ENCODE measurements at regions not wholly inside any gene's neighbourhood (a gene's known extent, or its start where the extent isn't known, plus 50 kb on each side); places are given as distances from the start of the nearest gene placed in this dataset.

GRCh38 chr5:165028356-165028755, 1522.9 kb downstream of the MAT2B start:
- Mint-ChIP-seq H3K4me1 (peaks cover 5% of the 10 kb centered on the region), H3K36me3 (peaks cover 0 to 4% of the 10 kb centered on the region in 2 donors), H3K9me3 (peaks cover 5 to 17% (median 10%) of the 10 kb centered on the region in 7 donors), H3K4me3 (no peak overlapping the region), H3K27me3 (ENCODE audit: low read depth in 3 of 3) (peaks cover 0 to 2% (median 0%) of the 10 kb centered on the region in 3 donors), H3K27ac (no peak overlapping the region)
- H4K20me1 ChIP-seq (ENCODE audit: insufficient read depth, low read length): no peaks in the 10 kb centered on the region
- TF ChIP-seq CTCF (IDR thresholded peaks at IDR 0.05): no peak
- DNase-seq: no peak
- H3K36me3 ChIP-seq (replicated peaks in 1 of 2; ENCODE audit: control insufficient read depth in 1 of 2, insufficient read depth in 2 of 2, low read length in 2 of 2): no peaks in the 10 kb centered on the region
- H3K9ac ChIP-seq (ENCODE audit: insufficient read depth, low read length, poor library complexity, severe bottlenecking): no peak overlapping the region
- no peak overlapping the region for H3K4me3 ChIP-seq (replicated peaks in 1 of 3; ENCODE audit: low read depth in 2 of 3, low read length in 3 of 3)
- no peak overlapping the region for H3K27ac ChIP-seq (ENCODE audit: low read depth in 1 of 2, low read length in 2 of 2)
- WGBS (ENCODE audit: insufficient coverage): no CpG with 5 or more reads among the region's 2 CpGs
- no peaks in the 10 kb centered on the region for H3K4me1 ChIP-seq (ENCODE audit: control insufficient read depth in 1 of 2, insufficient read depth in 2 of 2, low read length in 2 of 2)
- H3K9me3 ChIP-seq (replicated peaks in 1 of 2; ENCODE audit: control insufficient read depth in 1 of 2, insufficient read depth in 1 of 2, low read length in 2 of 2): no peaks in the 10 kb centered on the region
- H3K79me2 ChIP-seq (ENCODE audit: insufficient read depth, low read length): no peaks in the 10 kb centered on the region
- no peak overlapping the region for H3K4me2 ChIP-seq (replicated peaks; ENCODE audit: extremely low read depth, low read length, poor library complexity, severe bottlenecking)
- H3K27me3 ChIP-seq (ENCODE audit: control insufficient read depth in 2 of 2, insufficient read depth in 2 of 2, low read length in 2 of 2): no peaks in the 10 kb centered on the region
- intact Hi-C loops (cut with micrococcal nuclease): no loop called here
- peak overlapping the region; percentile 22 for H2AFZ ChIP-seq (ENCODE audit: insufficient read depth, low read depth, low read length, poor library complexity, severe bottlenecking)

GRCh38 chr5:165029099-165029870, 1523.9 kb downstream of the MAT2B start:
- H3K4me3 ChIP-seq (replicated peaks in 1 of 3; ENCODE audit: low read depth in 2 of 3, low read length in 3 of 3): no peak overlapping the region
- Mint-ChIP-seq H3K9me3 (peaks cover 3 to 17% (median 9%) of the 10 kb centered on the region in 7 donors), H3K36me3 (peaks cover 0 to 2% of the 10 kb centered on the region in 2 donors), H3K4me1 (peaks cover 5% of the 10 kb centered on the region), H3K27me3 (ENCODE audit: low read depth in 3 of 3) (peaks cover 0 to 2% (median 0%) of the 10 kb centered on the region in 3 donors), H3K27ac (peak overlapping the region in 1 of 7 donors; percentile 59), H3K4me3 (no peak overlapping the region)
- WGBS (ENCODE audit: insufficient coverage): no CpG with 5 or more reads among the region's 3 CpGs
- TF ChIP-seq CTCF (IDR thresholded peaks at IDR 0.05): peak; percentile 69
- H4K20me1 ChIP-seq (ENCODE audit: insufficient read depth, low read length): no peaks in the 10 kb centered on the region
- DNase-seq: peak; percentile 43 to 62 (median 49)
- H3K9ac ChIP-seq (ENCODE audit: insufficient read depth, low read length, poor library complexity, severe bottlenecking): no peak overlapping the region
- no peaks in the 10 kb centered on the region for H3K79me2 ChIP-seq (ENCODE audit: insufficient read depth, low read length)
- H3K27ac ChIP-seq (ENCODE audit: low read depth in 1 of 2, low read length in 2 of 2): no peak overlapping the region
- H3K4me1 ChIP-seq (ENCODE audit: control insufficient read depth in 1 of 2, insufficient read depth in 2 of 2, low read length in 2 of 2): no peaks in the 10 kb centered on the region
- H3K4me2 ChIP-seq (replicated peaks; ENCODE audit: extremely low read depth, low read length, poor library complexity, severe bottlenecking): no peak overlapping the region
- no peaks in the 10 kb centered on the region for H3K27me3 ChIP-seq (ENCODE audit: control insufficient read depth in 2 of 2, insufficient read depth in 2 of 2, low read length in 2 of 2)
- H3K36me3 ChIP-seq (replicated peaks in 1 of 2; ENCODE audit: control insufficient read depth in 1 of 2, insufficient read depth in 2 of 2, low read length in 2 of 2): no peaks in the 10 kb centered on the region
- intact Hi-C loops (cut with micrococcal nuclease): no loop called here
- peak overlapping the region; percentile 26 for H2AFZ ChIP-seq (ENCODE audit: insufficient read depth, low read depth, low read length, poor library complexity, severe bottlenecking)
- no peaks in the 10 kb centered on the region for H3K9me3 ChIP-seq (replicated peaks in 1 of 2; ENCODE audit: control insufficient read depth in 1 of 2, insufficient read depth in 1 of 2, low read length in 2 of 2)

Data from CD14-positive monocyte (primary cell).